Duodenal mucosa (tissue), 2 donors: ENCODE measurements at regions not wholly inside any gene's neighbourhood (a gene's known extent, or its start where the extent isn't known, plus 50 kb on each side); places are given as distances from the start of the nearest gene placed in this dataset.
"Not testable (repeated sequence)": the region's sequence is repeated elsewhere in the genome, so short reads cannot be mapped to it uniquely, and the experiment has no call there.

Source experiments
- H3K27ac ChIP-seq: one replicate; pipeline ENCODE4 v1.7.0; 2013; ENCODE audit warnings: low read depth, low read length
- H3K27me3 ChIP-seq, 2 donors: one replicate each; pipeline ENCODE4 v1.7.0; 2013; ENCODE audit warnings: low read length in 2 of 2, control low read depth in 1 of 2; ENCODE audit not compliant: insufficient read depth in 2 of 2, control insufficient read depth in 1 of 2
- H3K36me3 ChIP-seq, 2 donors: one replicate each; pipeline ENCODE4 v1.7.0; 2013; ENCODE audit warnings: low read length in 2 of 2, control low read depth in 1 of 2; ENCODE audit not compliant: insufficient read depth in 2 of 2, control insufficient read depth in 1 of 2
- H3K4me1 ChIP-seq, 2 donors: one replicate each; pipeline ENCODE4 v1.7.0; 2013; ENCODE audit warnings: low read length in 2 of 2, control low read depth in 1 of 2; ENCODE audit not compliant: insufficient read depth in 2 of 2, control insufficient read depth in 1 of 2
- H3K4me3 ChIP-seq, 2 donors: one replicate each; pipeline ENCODE4 v1.7.0; 2013; ENCODE audit warnings: low read length in 2 of 2, low read depth in 1 of 2
- H3K9ac ChIP-seq, 2 donors: one replicate each; pipeline ENCODE4 v1.7.0; 2013; ENCODE audit warnings: low read length in 2 of 2, low read depth in 1 of 2
- H3K9me3 ChIP-seq, 2 donors: one replicate each; pipeline ENCODE4 v1.7.0; 2013; ENCODE audit warnings: low read length in 2 of 2, control low read depth in 1 of 2; ENCODE audit not compliant: control insufficient read depth in 1 of 2

- no peak overlapping the region for H3K27ac ChIP-seq
- no peaks in the 10 kb centered on the region for H3K36me3 ChIP-seq
- peaks cover 12 to 13% of the 10 kb centered on the region in 2 donors for H3K9me3 ChIP-seq
- no peaks in the 10 kb centered on the region for H3K4me1 ChIP-seq
- H3K9ac ChIP-seq, result no peak overlapping the region
- H3K4me3 ChIP-seq, result no peak overlapping the region
- no peaks in the 10 kb centered on the region for H3K27me3 ChIP-seq
Measured at GRCh38 chr5:27171761-27172261, 133.4 kb upstream of the CDH9 start.

- Histone ChIP-seq H3K27ac (no peak overlapping the region), H3K4me1 (no peaks in the 10 kb centered on the region), H3K9me3 (peaks cover 21 to 35% of the 10 kb centered on the region in 2 donors), H3K27me3 (no peaks in the 10 kb centered on the region), H3K9ac (no peak overlapping the region), H3K36me3 (no peaks in the 10 kb centered on the region), H3K4me3 (no peak overlapping the region)
Measured at GRCh38 chr5:27158775-27159174, 120.4 kb upstream of the CDH9 start.

- peaks cover 21 to 36% of the 10 kb centered on the region in 2 donors for H3K9me3 ChIP-seq
Measured at GRCh38 chr5:27158171-27158570, 119.8 kb upstream of the CDH9 start.

GRCh38 chr5:27144456-27144855 is 106.1 kb upstream of the CDH9 start:
- Histone ChIP-seq H3K27ac (no peak overlapping the region), H3K9ac (no peak overlapping the region), H3K36me3 (no peaks in the 10 kb centered on the region), H3K4me1 (no peaks in the 10 kb centered on the region), H3K4me3 (no peak overlapping the region), H3K9me3 (peaks cover 3 to 7% of the 10 kb centered on the region in 2 donors), H3K27me3 (no peaks in the 10 kb centered on the region)

More at GRCh38 chr5:27158171-27158570, 119.8 kb upstream of the CDH9 start:
- no peak overlapping the region for H3K27ac ChIP-seq
- no peak overlapping the region for H3K9ac ChIP-seq
- H3K4me3 ChIP-seq, result no peak overlapping the region
- H3K4me1 ChIP-seq, result no peaks in the 10 kb centered on the region
- no peaks in the 10 kb centered on the region for H3K36me3 ChIP-seq
- no peaks in the 10 kb centered on the region for H3K27me3 ChIP-seq

GRCh38 chr5:27140831-27141230 is 102.4 kb upstream of the CDH9 start:
- Histone ChIP-seq H3K9ac (no peak overlapping the region), H3K36me3 (no peaks in the 10 kb centered on the region), H3K27me3 (no peaks in the 10 kb centered on the region), H3K4me3 (no peak overlapping the region), H3K9me3 (peaks cover 4 to 18% of the 10 kb centered on the region in 2 donors), H3K4me1 (no peaks in the 10 kb centered on the region), H3K27ac (no peak overlapping the region)

GRCh38 chr5:27130587-27130986 is 92.2 kb upstream of the CDH9 start:
- Histone ChIP-seq H3K9me3 (peaks cover 4 to 8% of the 10 kb centered on the region in 2 donors), H3K36me3 (no peaks in the 10 kb centered on the region), H3K27me3 (no peaks in the 10 kb centered on the region), H3K4me1 (no peaks in the 10 kb centered on the region), H3K27ac (no peak overlapping the region), H3K9ac (no peak overlapping the region), H3K4me3 (no peak overlapping the region)

- no peaks in the 10 kb centered on the region for H3K4me1 ChIP-seq
- no peak overlapping the region for H3K9ac ChIP-seq
- peaks cover 0 to 9% of the 10 kb centered on the region in 2 donors for H3K9me3 ChIP-seq
- H3K36me3 ChIP-seq, result no peaks in the 10 kb centered on the region
- no peak overlapping the region for H3K4me3 ChIP-seq
- no peak overlapping the region for H3K27ac ChIP-seq
- no peaks in the 10 kb centered on the region for H3K27me3 ChIP-seq
Measured at GRCh38 chr5:27129926-27130325, 91.5 kb upstream of the CDH9 start.

GRCh38 chr5:27125856-27126255 is 87.5 kb upstream of the CDH9 start:
- H3K27me3 ChIP-seq, result no peaks in the 10 kb centered on the region
- no peak overlapping the region for H3K27ac ChIP-seq
- H3K4me1 ChIP-seq, result no peaks in the 10 kb centered on the region

GRCh38 chr5:27124590-27124989 is 86.2 kb upstream of the CDH9 start:
- Histone ChIP-seq H3K27ac (no peak overlapping the region), H3K4me3 (no peak overlapping the region), H3K9me3 (peaks cover 0 to 16% of the 10 kb centered on the region in 2 donors), H3K36me3 (no peaks in the 10 kb centered on the region), H3K27me3 (no peaks in the 10 kb centered on the region), H3K9ac (no peak overlapping the region), H3K4me1 (no peaks in the 10 kb centered on the region)

More at GRCh38 chr5:27125856-27126255, 87.5 kb upstream of the CDH9 start:
- Histone ChIP-seq H3K9me3 (peaks cover 0 to 16% of the 10 kb centered on the region in 2 donors), H3K9ac (no peak overlapping the region), H3K4me3 (no peak overlapping the region), H3K36me3 (no peaks in the 10 kb centered on the region)

GRCh38 chr5:27119736-27120321 is 81.4 kb upstream of the CDH9 start:
- H3K27ac ChIP-seq, H3K4me3 ChIP-seq, H3K9ac ChIP-seq, H3K36me3 ChIP-seq, H3K4me1 ChIP-seq, H3K27me3 ChIP-seq: not testable (repeated sequence)
- H3K9me3 ChIP-seq, result peaks cover 0 to 15% of the 10 kb centered on the region in 2 donors
